ENCODE measurements at regions not wholly inside any gene's neighbourhood (a gene's known extent, or its start where the extent isn't known, plus 50 kb on each side); places are given as distances from the start of the nearest gene placed in this dataset.

- Histone ChIP-seq H3K27ac (ENCODE audit: low read depth in 2 of 2, low read length in 2 of 2) (no peak overlapping the region), H3K27me3 (ENCODE audit: control insufficient read depth, insufficient read depth, low read length) (no peaks in the 10 kb centered on the region), H3K36me3 (ENCODE audit: control insufficient read depth in 2 of 3, insufficient read depth in 3 of 3, low read length in 3 of 3) (no peaks in the 10 kb centered on the region), H3K4me1 (ENCODE audit: control insufficient read depth in 2 of 3, insufficient read depth in 2 of 3, low read depth in 1 of 3, low read length in 3 of 3) (no peaks in the 10 kb centered on the region), H3K4me3 (ENCODE audit: low read length in 3 of 3) (no peak overlapping the region), H3K9ac (ENCODE audit: low read length in 3 of 3) (no peak overlapping the region), H3K9me3 (ENCODE audit: control insufficient read depth in 2 of 3, insufficient read depth in 1 of 3, low read length in 3 of 3) (no peaks in the 10 kb centered on the region)
- FAIRE-seq, result no peak
- no peak for TF ChIP-seq CTCF (IDR thresholded peaks at IDR 0.05; ENCODE audit: borderline replicate concordance, extremely low read depth, insufficient read depth)
- DNase-seq, result peak in 2 of 5 donors; percentile 45 to 64
- intact Hi-C loops (cut with DNase I), result no loop called here
Observed at GRCh38 chr18:39780774-39781173, 2174.3 kb upstream of the PIK3C3 start.

- DNase-seq, result no peak
- no peak for FAIRE-seq
- Histone ChIP-seq H3K9me3 (ENCODE audit: control insufficient read depth in 2 of 3, insufficient read depth in 1 of 3, low read length in 3 of 3) (no peaks in the 10 kb centered on the region), H3K4me1 (ENCODE audit: control insufficient read depth in 2 of 3, insufficient read depth in 2 of 3, low read depth in 1 of 3, low read length in 3 of 3) (no peaks in the 10 kb centered on the region), H3K27me3 (ENCODE audit: control insufficient read depth, insufficient read depth, low read length) (no peaks in the 10 kb centered on the region), H3K27ac (ENCODE audit: low read depth in 2 of 2, low read length in 2 of 2) (no peak overlapping the region), H3K36me3 (ENCODE audit: control insufficient read depth in 2 of 3, insufficient read depth in 3 of 3, low read length in 3 of 3) (no peaks in the 10 kb centered on the region), H3K4me3 (ENCODE audit: low read length in 3 of 3) (no peak overlapping the region), H3K9ac (ENCODE audit: low read length in 3 of 3) (no peak overlapping the region)
- no peak for TF ChIP-seq CTCF (IDR thresholded peaks at IDR 0.05; ENCODE audit: borderline replicate concordance, extremely low read depth, insufficient read depth)
- intact Hi-C loops (cut with DNase I), result no loop called here
Observed at GRCh38 chr18:39779926-39780325, 2175.1 kb upstream of the PIK3C3 start.

- Histone ChIP-seq H3K4me3 (ENCODE audit: low read length in 3 of 3) (no peak overlapping the region), H3K27me3 (ENCODE audit: control insufficient read depth, insufficient read depth, low read length) (no peaks in the 10 kb centered on the region), H3K9me3 (ENCODE audit: control insufficient read depth in 2 of 3, insufficient read depth in 1 of 3, low read length in 3 of 3) (no peaks in the 10 kb centered on the region), H3K4me1 (ENCODE audit: control insufficient read depth in 2 of 3, insufficient read depth in 2 of 3, low read depth in 1 of 3, low read length in 3 of 3) (no peaks in the 10 kb centered on the region), H3K36me3 (ENCODE audit: control insufficient read depth in 2 of 3, insufficient read depth in 3 of 3, low read length in 3 of 3) (no peaks in the 10 kb centered on the region), H3K27ac (ENCODE audit: low read depth in 2 of 2, low read length in 2 of 2) (no peak overlapping the region), H3K9ac (ENCODE audit: low read length in 3 of 3) (no peak overlapping the region)
- no peak for FAIRE-seq
- intact Hi-C loops (cut with DNase I), result no loop called here
- TF ChIP-seq CTCF (IDR thresholded peaks at IDR 0.05; ENCODE audit: borderline replicate concordance, extremely low read depth, insufficient read depth), result no peak
- DNase-seq, result peak in 2 of 5 donors; percentile 14 to 42
Observed at GRCh38 chr18:39776766-39777165, 2178.3 kb upstream of the PIK3C3 start.

GRCh38 chr18:39774957-39775598 lies 2180.0 kb upstream of the PIK3C3 start:
- Histone ChIP-seq H3K27ac (ENCODE audit: low read depth in 2 of 2, low read length in 2 of 2) (no peak overlapping the region), H3K36me3 (ENCODE audit: control insufficient read depth in 2 of 3, insufficient read depth in 3 of 3, low read length in 3 of 3) (no peaks in the 10 kb centered on the region), H3K9ac (ENCODE audit: low read length in 3 of 3) (no peak overlapping the region), H3K4me3 (ENCODE audit: low read length in 3 of 3) (no peak overlapping the region), H3K4me1 (ENCODE audit: control insufficient read depth in 2 of 3, insufficient read depth in 2 of 3, low read depth in 1 of 3, low read length in 3 of 3) (no peaks in the 10 kb centered on the region), H3K27me3 (ENCODE audit: control insufficient read depth, insufficient read depth, low read length) (no peaks in the 10 kb centered on the region), H3K9me3 (ENCODE audit: control insufficient read depth in 2 of 3, insufficient read depth in 1 of 3, low read length in 3 of 3) (no peaks in the 10 kb centered on the region)
- DNase-seq (no peak), FAIRE-seq (no peak)
- no peak for TF ChIP-seq CTCF (IDR thresholded peaks at IDR 0.05; ENCODE audit: borderline replicate concordance, extremely low read depth, insufficient read depth)
- intact Hi-C loops (cut with DNase I), result no loop called here
